Endothelial cell (in vitro differentiated cells): ENCODE measurements at regions not wholly inside any gene's neighbourhood (a gene's known extent, or its start where the extent isn't known, plus 50 kb on each side); places are given as distances from the start of the nearest gene placed in this dataset.

ENCODE experiments used
- DNase-seq: peaks from one replicate; pipeline ENCODE4 v3.0.0; 2021; ENCODE audit warnings: low spot score
- H3K27ac Mint-ChIP-seq: one replicate; pipeline ENCODE4 v1.8.0; 2021; ENCODE audit warnings: mixed read lengths, inconsistent platforms; ENCODE audit not compliant: unreplicated experiment
- H3K27me3 Mint-ChIP-seq: one replicate; pipeline ENCODE4 v1.8.0; 2021; ENCODE audit warnings: mild to moderate bottlenecking, moderate library complexity, mixed read lengths, inconsistent platforms; ENCODE audit not compliant: unreplicated experiment
- H3K36me3 Mint-ChIP-seq: one replicate; pipeline ENCODE4 v1.8.0; 2021; ENCODE audit warnings: mild to moderate bottlenecking, low read depth, mixed read lengths, inconsistent platforms; ENCODE audit not compliant: unreplicated experiment
- H3K4me1 Mint-ChIP-seq: one replicate; pipeline ENCODE4 v1.8.0; 2021; ENCODE audit warnings: mild to moderate bottlenecking, mixed read lengths, inconsistent platforms; ENCODE audit not compliant: unreplicated experiment
- H3K4me3 Mint-ChIP-seq: one replicate; pipeline ENCODE4 v1.8.0; 2021; ENCODE audit warnings: mild to moderate bottlenecking, mixed read lengths, inconsistent platforms; ENCODE audit not compliant: unreplicated experiment
- H3K9me3 Mint-ChIP-seq: one replicate; pipeline ENCODE4 v1.8.0; 2021; ENCODE audit warnings: mixed read lengths, inconsistent platforms; ENCODE audit not compliant: unreplicated experiment
- TF ChIP-seq, protein P1 (sequence below): fragments of 200-600 bp; sonication (generic); IDR thresholded peaks from one replicate; pipeline ENCODE4 v1.5.0; 2021; ENCODE audit warnings: antibody characterized with exemption; ENCODE audit not compliant: unreplicated experiment

DNA sequence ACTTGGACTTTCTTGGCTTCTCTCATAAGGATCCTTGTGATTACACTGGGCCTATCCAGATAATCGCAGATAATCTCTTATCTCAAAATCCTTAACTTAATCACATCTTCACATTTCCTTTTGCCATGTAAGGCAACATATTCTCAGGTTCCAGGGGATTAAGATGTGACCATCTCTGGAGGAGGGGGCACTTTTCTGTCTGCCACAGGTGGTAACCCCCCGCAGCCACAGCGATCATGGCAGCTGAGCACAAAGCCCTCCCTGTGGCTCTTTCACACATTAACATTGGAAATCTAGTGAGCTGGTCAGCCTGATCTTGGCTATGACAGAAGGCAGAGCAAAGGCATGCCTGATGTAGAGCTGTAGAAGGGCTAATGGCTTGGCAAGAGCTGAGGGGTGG is 69.1 kb upstream of the CD82 start:
- no peaks in the 10 kb centered on the region for H3K4me1 Mint-ChIP-seq

DNA sequence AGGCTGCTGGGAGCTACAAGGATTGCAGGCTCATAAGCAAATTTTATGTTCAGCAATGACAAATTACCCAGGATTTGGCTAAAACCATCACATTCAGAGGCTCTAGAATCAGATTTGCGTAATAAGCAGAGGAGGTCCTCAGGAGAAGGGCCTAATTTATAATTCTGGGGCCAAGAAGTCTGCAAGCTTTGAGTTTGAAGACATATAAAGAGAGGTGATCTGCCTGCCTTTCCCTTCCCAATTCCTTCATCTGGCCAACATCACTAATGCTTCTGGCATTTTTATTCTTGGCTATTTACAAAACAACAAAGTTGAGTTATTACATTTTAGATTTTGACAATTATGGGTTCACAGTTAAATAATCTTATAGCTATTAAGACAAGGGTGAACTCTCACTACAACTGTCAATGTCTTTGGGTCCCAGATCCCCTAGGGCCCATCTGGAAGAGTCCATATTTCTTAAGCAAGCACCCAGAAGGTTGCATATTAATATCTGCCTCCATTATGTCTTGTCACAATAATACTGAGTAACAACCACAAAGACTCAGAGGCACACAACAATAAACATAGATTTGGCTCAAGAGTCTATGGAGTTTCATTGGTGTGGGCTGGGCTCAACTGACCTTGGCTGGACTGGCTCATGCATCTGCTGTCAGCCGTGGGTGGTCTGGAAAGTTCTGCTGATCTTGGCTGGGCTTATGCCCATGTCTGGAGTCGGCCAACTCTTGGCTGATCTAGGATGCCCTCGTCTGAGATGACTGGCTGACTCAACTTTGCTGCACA is 67.2 kb upstream of the CD82 start:
- DNase-seq: no peak
- TF ChIP-seq, protein P1, sequence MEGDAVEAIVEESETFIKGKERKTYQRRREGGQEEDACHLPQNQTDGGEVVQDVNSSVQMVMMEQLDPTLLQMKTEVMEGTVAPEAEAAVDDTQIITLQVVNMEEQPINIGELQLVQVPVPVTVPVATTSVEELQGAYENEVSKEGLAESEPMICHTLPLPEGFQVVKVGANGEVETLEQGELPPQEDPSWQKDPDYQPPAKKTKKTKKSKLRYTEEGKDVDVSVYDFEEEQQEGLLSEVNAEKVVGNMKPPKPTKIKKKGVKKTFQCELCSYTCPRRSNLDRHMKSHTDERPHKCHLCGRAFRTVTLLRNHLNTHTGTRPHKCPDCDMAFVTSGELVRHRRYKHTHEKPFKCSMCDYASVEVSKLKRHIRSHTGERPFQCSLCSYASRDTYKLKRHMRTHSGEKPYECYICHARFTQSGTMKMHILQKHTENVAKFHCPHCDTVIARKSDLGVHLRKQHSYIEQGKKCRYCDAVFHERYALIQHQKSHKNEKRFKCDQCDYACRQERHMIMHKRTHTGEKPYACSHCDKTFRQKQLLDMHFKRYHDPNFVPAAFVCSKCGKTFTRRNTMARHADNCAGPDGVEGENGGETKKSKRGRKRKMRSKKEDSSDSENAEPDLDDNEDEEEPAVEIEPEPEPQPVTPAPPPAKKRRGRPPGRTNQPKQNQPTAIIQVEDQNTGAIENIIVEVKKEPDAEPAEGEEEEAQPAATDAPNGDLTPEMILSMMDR: no peak
- no peak overlapping the region for H3K27ac Mint-ChIP-seq
- H3K4me1 Mint-ChIP-seq: no peaks in the 10 kb centered on the region
- H3K27me3 Mint-ChIP-seq: no peaks in the 10 kb centered on the region
- H3K4me3 Mint-ChIP-seq: no peak overlapping the region
- H3K9me3 Mint-ChIP-seq: no peaks in the 10 kb centered on the region
- H3K36me3 Mint-ChIP-seq: no peaks in the 10 kb centered on the region

More for the DNA sequence above, 69.1 kb upstream of the CD82 start:
- H3K27ac Mint-ChIP-seq: no peak overlapping the region
- no peaks in the 10 kb centered on the region for H3K27me3 Mint-ChIP-seq
- DNase-seq: no peak
- no peak overlapping the region for H3K4me3 Mint-ChIP-seq
- H3K36me3 Mint-ChIP-seq: no peaks in the 10 kb centered on the region
- no peaks in the 10 kb centered on the region for H3K9me3 Mint-ChIP-seq
- TF ChIP-seq, protein P1: no peak

DNA sequence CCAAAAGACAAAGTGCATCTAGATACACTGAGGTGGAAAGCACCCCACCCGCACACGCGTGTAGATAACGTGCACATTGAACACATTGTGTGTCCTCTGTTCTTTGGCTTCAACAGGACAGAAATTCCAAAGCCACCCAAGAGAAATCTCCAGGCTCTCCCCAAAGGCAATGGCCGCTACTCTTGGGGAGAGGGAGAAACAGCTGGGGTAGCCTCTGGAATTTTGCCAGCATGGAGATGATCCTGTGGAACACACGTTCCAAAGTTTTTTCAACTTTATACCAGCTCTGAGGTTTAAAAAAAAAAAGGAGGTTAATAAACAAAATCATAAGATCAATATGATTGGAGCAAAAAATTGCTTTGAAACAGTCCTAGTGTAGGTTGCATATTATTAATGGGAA is 63.0 kb upstream of the CD82 start:
- TF ChIP-seq, protein P1: no peak
- H3K36me3 Mint-ChIP-seq: peaks cover 6% of the 10 kb centered on the region
- no peak for DNase-seq
- no peak overlapping the region for H3K4me3 Mint-ChIP-seq
- H3K27me3 Mint-ChIP-seq: peaks cover 2% of the 10 kb centered on the region
- no peak overlapping the region for H3K27ac Mint-ChIP-seq
- no peaks in the 10 kb centered on the region for H3K4me1 Mint-ChIP-seq
- no peaks in the 10 kb centered on the region for H3K9me3 Mint-ChIP-seq

- Mint-ChIP-seq H3K4me1 (no peaks in the 10 kb centered on the region), H3K27me3 (peaks cover 2% of the 10 kb centered on the region), H3K9me3 (no peaks in the 10 kb centered on the region), H3K27ac (no peak overlapping the region), H3K36me3 (peaks cover 6% of the 10 kb centered on the region), H3K4me3 (no peak overlapping the region)
- DNase-seq: no peak
- TF ChIP-seq, protein P1: no peak
Observed at GRCh38 chr11:44505581-44506054, 59.8 kb upstream of the CD82 start.

GRCh38 chr11:44506375-44507016 is 59.0 kb upstream of the CD82 start:
- Mint-ChIP-seq H3K36me3 (peaks cover 6% of the 10 kb centered on the region), H3K27me3 (peaks cover 2% of the 10 kb centered on the region), H3K27ac (no peak overlapping the region), H3K9me3 (no peaks in the 10 kb centered on the region), H3K4me1 (no peaks in the 10 kb centered on the region), H3K4me3 (no peak overlapping the region)
- DNase-seq: no peak
- TF ChIP-seq, protein P1: no peak
